ENCODE measurements at regions not wholly inside any gene's neighbourhood (a gene's known extent, or its start where the extent isn't known, plus 50 kb on each side); places are given as distances from the start of the nearest gene placed in this dataset.
"Not testable (repeated sequence)": the region's sequence is repeated elsewhere in the genome, so short reads cannot be mapped to it uniquely, and the experiment has no call there.

GRCh38 chr1:204782118-204782700 is 88.5 kb upstream of the NFASC start:
- no peak for DNase-seq (ENCODE audit: low spot score)

GRCh38 chr1:204785023-204785422 is 85.6 kb upstream of the NFASC start:
- DNase-seq (ENCODE audit: low spot score), result not testable (repeated sequence)

- DNase-seq (ENCODE audit: low spot score), result no peak
Observed at GRCh38 chr1:204788470-204788869, 82.2 kb upstream of the NFASC start.

GRCh38 chr1:204791453-204792353 is 79.0 kb upstream of the NFASC start:
- peak; percentile 53 for DNase-seq (ENCODE audit: low spot score)

- no peak for DNase-seq (ENCODE audit: low spot score)
Observed at GRCh38 chr1:204792354-204792692, 78.3 kb upstream of the NFASC start.

GRCh38 chr1:204793259-204793914 is 77.3 kb upstream of the NFASC start:
- no peak for DNase-seq (ENCODE audit: low spot score)

GRCh38 chr1:204796886-204797285 is 73.8 kb upstream of the NFASC start:
- DNase-seq (ENCODE audit: low spot score), result not testable (repeated sequence)

GRCh38 chr1:204797401-204797800 is 73.3 kb upstream of the NFASC start:
- DNase-seq (ENCODE audit: low spot score), result no peak

- DNase-seq (ENCODE audit: low spot score), result no peak
Observed at GRCh38 chr1:204799630-204800029, 71.0 kb upstream of the NFASC start.

- DNase-seq (ENCODE audit: low spot score), result no peak
Observed at GRCh38 chr1:204801211-204801610, 69.5 kb upstream of the NFASC start.

GRCh38 chr1:204802401-204803175 is 68.1 kb upstream of the NFASC start:
- DNase-seq (ENCODE audit: low spot score), result no peak

GRCh38 chr1:204803607-204804006 is 67.1 kb upstream of the NFASC start:
- no peak for DNase-seq (ENCODE audit: low spot score)

GRCh38 chr1:204806943-204807687 is 63.5 kb upstream of the NFASC start:
- DNase-seq (ENCODE audit: low spot score), result peak; percentile 87

GRCh38 chr1:204809488-204809887 is 61.2 kb upstream of the NFASC start:
- no peak for DNase-seq (ENCODE audit: low spot score)

- DNase-seq (ENCODE audit: low spot score), result no peak
Observed at GRCh38 chr1:204812842-204813241, 57.8 kb upstream of the NFASC start.

GRCh38 chr1:204813522-204813921 is 57.1 kb upstream of the NFASC start:
- DNase-seq (ENCODE audit: low spot score), result no peak

- no peak for DNase-seq (ENCODE audit: low spot score)
Observed at GRCh38 chr1:204814166-204814884, 56.3 kb upstream of the NFASC start.

GRCh38 chr1:204817341-204817740 is 53.3 kb upstream of the NFASC start:
- no peak for DNase-seq (ENCODE audit: low spot score)

- DNase-seq (ENCODE audit: low spot score), result no peak
Observed at GRCh38 chr1:204818998-204819397, 51.7 kb upstream of the NFASC start.

GRCh38 chr1:204819495-204819894 is 51.2 kb upstream of the NFASC start:
- peak; percentile 51 for DNase-seq (ENCODE audit: low spot score)
